ENCODE measurements at regions not wholly inside any gene's neighbourhood (a gene's known extent, or its start where the extent isn't known, plus 50 kb on each side); places are given as distances from the start of the nearest gene placed in this dataset.

DNA sequence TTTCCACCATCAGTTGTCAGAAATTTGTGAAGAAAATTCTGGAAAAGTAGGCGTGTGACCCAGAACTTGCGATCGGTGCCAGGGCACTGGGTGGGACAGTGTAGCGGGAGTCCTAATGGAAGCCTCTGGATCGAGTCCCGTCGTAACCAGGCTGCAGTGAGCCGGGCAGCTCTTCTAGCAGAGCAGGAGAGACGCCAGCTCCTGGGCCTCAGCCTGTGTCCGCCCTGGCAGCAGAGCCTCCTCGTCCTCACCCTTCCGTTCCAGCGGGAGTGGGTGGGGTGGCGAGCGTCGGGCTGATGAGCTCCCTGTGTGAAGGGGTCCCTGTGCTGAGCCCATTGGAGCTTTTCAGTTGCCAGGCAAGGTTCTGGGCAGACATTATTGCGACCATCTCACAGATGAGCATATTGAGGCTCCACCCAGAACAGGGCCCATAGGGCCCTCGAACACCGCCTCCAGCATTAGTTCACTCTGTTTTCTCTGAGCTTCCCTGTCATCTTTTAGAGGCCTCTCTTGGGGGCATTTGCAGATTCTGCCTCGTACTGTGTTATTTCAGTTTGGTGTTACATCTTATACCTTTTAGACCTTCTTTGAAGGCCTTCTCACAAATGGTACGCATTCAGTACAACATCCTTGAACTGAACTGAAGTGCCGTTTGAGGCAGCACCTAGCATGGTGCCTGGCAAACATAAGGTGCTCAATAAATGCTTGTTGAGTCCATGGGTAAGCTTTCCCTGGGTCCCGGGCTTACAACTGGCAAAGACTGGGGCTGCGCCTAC is 207.1 kb upstream of the CIBAR2 start:
- TF ChIP-seq, protein P1, sequence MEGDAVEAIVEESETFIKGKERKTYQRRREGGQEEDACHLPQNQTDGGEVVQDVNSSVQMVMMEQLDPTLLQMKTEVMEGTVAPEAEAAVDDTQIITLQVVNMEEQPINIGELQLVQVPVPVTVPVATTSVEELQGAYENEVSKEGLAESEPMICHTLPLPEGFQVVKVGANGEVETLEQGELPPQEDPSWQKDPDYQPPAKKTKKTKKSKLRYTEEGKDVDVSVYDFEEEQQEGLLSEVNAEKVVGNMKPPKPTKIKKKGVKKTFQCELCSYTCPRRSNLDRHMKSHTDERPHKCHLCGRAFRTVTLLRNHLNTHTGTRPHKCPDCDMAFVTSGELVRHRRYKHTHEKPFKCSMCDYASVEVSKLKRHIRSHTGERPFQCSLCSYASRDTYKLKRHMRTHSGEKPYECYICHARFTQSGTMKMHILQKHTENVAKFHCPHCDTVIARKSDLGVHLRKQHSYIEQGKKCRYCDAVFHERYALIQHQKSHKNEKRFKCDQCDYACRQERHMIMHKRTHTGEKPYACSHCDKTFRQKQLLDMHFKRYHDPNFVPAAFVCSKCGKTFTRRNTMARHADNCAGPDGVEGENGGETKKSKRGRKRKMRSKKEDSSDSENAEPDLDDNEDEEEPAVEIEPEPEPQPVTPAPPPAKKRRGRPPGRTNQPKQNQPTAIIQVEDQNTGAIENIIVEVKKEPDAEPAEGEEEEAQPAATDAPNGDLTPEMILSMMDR (IDR thresholded peaks at IDR 0.05; ENCODE audit: insufficient read depth, low read length, poor library complexity, severe bottlenecking) = no peak
- H3K36me3 ChIP-seq (ENCODE audit: control insufficient read depth, insufficient read depth, low read length) = no peaks in the 10 kb centered on the region
- no peak overlapping the region for H3K4me3 ChIP-seq (ENCODE audit: low read depth, low read length)
- no peak for DNase-seq (ENCODE audit: low read depth)
- H3K27me3 ChIP-seq (ENCODE audit: control insufficient read depth, insufficient read depth, low read length) = peaks cover 14% of the 10 kb centered on the region

DNA sequence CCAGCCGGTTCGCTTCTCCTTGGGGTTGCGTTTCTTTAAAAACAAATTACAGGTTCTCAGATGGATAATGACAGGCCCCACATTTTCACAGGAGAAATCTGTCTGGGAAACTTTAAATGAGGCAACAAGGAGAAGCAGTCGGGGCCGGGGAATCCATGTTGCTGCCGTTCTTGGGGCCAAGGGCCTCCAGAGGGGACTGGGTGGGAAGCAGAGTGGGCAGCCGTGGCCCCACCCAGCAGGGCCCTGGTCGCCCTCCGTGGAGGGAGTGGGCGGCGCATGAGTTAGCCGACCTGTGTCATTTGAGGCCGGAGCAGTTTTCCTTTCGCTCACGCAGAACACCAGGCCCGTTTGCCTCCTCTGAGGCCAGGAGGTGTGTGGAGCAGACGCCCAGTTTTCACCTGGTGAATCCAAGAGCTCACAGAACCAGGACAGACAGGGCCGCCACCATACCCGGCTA is 207.7 kb upstream of the CIBAR2 start:
- H3K36me3 ChIP-seq (ENCODE audit: control insufficient read depth, insufficient read depth, low read length) = no peaks in the 10 kb centered on the region
- DNase-seq (ENCODE audit: low read depth) = no peak
- peaks cover 14% of the 10 kb centered on the region for H3K27me3 ChIP-seq (ENCODE audit: control insufficient read depth, insufficient read depth, low read length)
- H3K4me3 ChIP-seq (ENCODE audit: low read depth, low read length) = no peak overlapping the region
- TF ChIP-seq, protein P1 (IDR thresholded peaks at IDR 0.05; ENCODE audit: insufficient read depth, low read length, poor library complexity, severe bottlenecking) = no peak

DNA sequence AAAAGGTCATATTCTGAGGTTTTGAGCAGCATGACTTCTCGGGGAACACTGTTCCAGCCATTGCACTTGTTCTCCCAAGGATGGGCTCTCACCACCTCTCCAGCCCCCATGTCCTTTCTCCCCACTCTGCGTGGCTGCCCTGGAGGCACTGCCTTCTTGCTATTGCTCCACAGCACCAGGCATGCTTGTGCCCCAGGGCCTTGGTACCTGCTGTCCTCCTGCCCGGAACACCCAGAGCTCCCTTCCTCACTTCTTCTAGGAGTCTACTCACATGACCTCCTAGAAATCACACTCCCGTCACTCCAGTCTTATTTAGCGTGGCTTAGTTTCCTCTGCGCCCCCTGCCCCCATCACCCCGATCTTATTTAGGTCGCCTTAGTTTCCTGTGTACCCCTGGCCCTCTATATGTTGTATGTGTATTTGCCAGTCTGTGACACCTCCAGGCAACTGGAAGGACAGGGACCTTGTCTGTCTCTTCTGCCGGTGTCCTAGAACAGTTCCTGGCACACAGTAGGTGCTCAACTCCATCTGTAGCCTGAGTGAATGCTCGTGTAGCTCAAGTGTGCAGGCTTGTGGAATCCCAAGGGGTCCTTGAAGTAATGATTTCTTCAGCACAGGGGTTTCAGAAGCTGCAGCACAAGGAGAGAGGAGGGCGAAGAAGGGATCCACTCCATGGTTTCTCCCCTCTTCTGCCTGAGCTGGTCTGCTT is 208.6 kb upstream of the CIBAR2 start:
- TF ChIP-seq, protein P1 (IDR thresholded peaks at IDR 0.05; ENCODE audit: insufficient read depth, low read length, poor library complexity, severe bottlenecking) = no peak
- H3K36me3 ChIP-seq (ENCODE audit: control insufficient read depth, insufficient read depth, low read length) = no peaks in the 10 kb centered on the region
- no peak for DNase-seq (ENCODE audit: low read depth)
- no peak overlapping the region for H3K4me3 ChIP-seq (ENCODE audit: low read depth, low read length)
- peaks cover 11% of the 10 kb centered on the region for H3K27me3 ChIP-seq (ENCODE audit: control insufficient read depth, insufficient read depth, low read length)

DNA sequence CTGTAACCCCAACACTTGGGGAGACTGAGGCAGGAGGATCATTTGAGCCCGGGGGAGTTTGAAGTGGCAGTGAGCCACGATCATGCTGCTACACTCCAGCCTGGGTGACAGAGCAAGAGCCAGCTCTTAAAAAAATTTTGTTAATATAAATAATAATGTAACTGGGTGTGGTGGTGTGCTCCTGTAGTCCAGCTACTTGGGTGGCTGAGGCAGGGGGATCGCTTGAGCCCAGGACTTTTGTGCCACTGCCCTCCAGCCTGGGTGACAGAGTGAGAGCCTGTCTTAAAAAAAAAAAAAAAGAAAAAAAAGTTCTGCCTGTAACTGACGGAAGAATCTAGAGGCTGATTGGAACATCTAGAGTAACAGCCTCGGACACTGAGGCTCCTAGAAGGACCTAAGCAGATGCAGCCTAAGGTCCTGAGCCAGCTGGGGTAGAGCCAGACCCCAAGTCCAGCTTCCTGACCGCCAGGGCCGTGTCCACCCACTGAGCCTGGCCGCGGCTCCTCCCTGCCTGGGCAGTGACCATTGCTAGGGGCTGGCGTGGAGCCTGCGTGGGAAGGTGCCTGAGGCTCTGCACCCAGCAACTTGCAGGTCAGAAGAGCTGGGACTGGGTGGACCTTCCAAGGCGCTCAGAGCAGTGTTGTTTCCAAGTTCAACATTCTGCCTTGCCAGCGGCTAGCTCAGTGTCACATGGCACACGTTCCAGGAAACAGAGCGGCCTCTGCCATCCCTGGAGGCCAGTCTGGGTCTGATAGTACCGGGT is 209.4 kb upstream of the CIBAR2 start:
- Histone ChIP-seq H3K27me3 (ENCODE audit: control insufficient read depth, insufficient read depth, low read length) (peaks cover 11% of the 10 kb centered on the region), H3K36me3 (ENCODE audit: control insufficient read depth, insufficient read depth, low read length) (no peaks in the 10 kb centered on the region), H3K4me3 (ENCODE audit: low read depth, low read length) (no peak overlapping the region)
- TF ChIP-seq, protein P1 (IDR thresholded peaks at IDR 0.05; ENCODE audit: insufficient read depth, low read length, poor library complexity, severe bottlenecking) = no peak
- DNase-seq (ENCODE audit: low read depth) = no peak

DNA sequence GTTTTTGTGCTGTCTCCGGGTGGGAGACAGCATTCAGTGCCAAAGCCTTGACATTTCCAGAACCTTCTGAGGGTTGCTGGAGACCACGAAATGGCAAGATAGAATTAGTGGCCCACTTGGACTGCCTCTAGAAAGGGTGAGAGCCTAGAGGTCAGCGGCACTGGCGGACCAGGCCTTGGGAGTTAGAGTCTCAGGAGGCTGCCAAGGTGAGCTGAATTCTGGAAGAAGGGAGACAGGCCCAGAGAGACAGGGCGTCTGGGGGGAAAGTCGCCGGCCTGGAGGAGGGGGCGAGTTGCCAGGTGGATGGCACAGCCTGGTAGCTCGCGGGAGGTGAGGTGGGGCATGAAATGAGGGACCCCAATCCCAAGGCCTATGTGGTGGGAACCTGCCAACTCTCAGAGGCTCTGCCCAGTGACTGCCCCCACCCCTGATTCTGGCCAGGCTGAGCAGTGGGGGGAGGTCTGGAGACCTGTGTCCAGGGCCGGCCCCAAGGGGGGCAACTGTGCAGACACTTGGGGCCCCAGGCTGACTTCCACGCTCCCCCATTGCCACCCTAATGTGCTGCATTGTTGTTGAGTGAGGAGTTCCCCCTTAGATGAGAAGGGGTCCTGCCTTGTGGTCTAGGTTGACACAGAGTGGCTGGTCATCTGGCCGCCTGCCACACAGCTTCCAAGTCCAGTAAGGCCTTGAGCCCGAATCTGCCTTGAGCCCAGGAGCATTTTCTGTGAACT is 211.1 kb upstream of the CIBAR2 start:
- H3K36me3 ChIP-seq (ENCODE audit: control insufficient read depth, insufficient read depth, low read length) = no peaks in the 10 kb centered on the region
- TF ChIP-seq, protein P1 (IDR thresholded peaks at IDR 0.05; ENCODE audit: insufficient read depth, low read length, poor library complexity, severe bottlenecking) = no peak
- no peak for DNase-seq (ENCODE audit: low read depth)
- peaks cover 16% of the 10 kb centered on the region for H3K27me3 ChIP-seq (ENCODE audit: control insufficient read depth, insufficient read depth, low read length)
- H3K4me3 ChIP-seq (ENCODE audit: low read depth, low read length) = no peak overlapping the region

All from kidney epithelial cell (primary cell).